Activated CD8-positive, alpha-beta memory T cell treated with anti-CD3 and anti-CD28 coated beads, Interleukin-2, amount 50 U/mL, for 48 hours (primary cell): ENCODE measurements at regions not wholly inside any gene's neighbourhood (a gene's known extent, or its start where the extent isn't known, plus 50 kb on each side); places are given as distances from the start of the nearest gene placed in this dataset.

Experiments
- DNase-seq: peaks from one replicate; pipeline ENCODE4 v3.0.0-alpha.2; 2020

GRCh38 chr15:46450112-46450809 is 815.4 kb downstream of the SQOR start:
- no peak for DNase-seq

GRCh38 chr15:46450810-46451182 is 816.0 kb downstream of the SQOR start:
- no peak for DNase-seq

GRCh38 chr15:46452297-46452820 is 817.5 kb downstream of the SQOR start:
- DNase-seq, result no peak

GRCh38 chr15:46456456-46456855 is 821.6 kb downstream of the SQOR start:
- DNase-seq, result no peak

GRCh38 chr15:46460431-46461094 is 825.7 kb downstream of the SQOR start:
- no peak for DNase-seq

- DNase-seq, result no peak
Measured at GRCh38 chr15:46461416-46461815, 826.6 kb downstream of the SQOR start.

GRCh38 chr15:46467041-46467440 is 832.2 kb downstream of the SQOR start:
- DNase-seq, result no peak

GRCh38 chr15:46471096-46471495 is 836.3 kb downstream of the SQOR start:
- no peak for DNase-seq

- no peak for DNase-seq
Measured at GRCh38 chr15:46489276-46489675, 854.4 kb downstream of the SQOR start.

GRCh38 chr15:46496491-46497115 is 861.8 kb downstream of the SQOR start:
- DNase-seq, result no peak

GRCh38 chr15:46502667-46503066 is 867.8 kb downstream of the SQOR start:
- no peak for DNase-seq

GRCh38 chr15:46518381-46518780 is 883.6 kb downstream of the SQOR start:
- no peak for DNase-seq

- no peak for DNase-seq
Measured at GRCh38 chr15:46523701-46524100, 888.9 kb downstream of the SQOR start.

- no peak for DNase-seq
Measured at GRCh38 chr15:46525984-46526725, 891.3 kb downstream of the SQOR start.

- no peak for DNase-seq
Measured at GRCh38 chr15:46526726-46527110, 891.9 kb downstream of the SQOR start.

- no peak for DNase-seq
Measured at GRCh38 chr15:46543626-46544025, 908.8 kb downstream of the SQOR start.

- DNase-seq, result no peak
Measured at GRCh38 chr15:46548989-46549388, 914.2 kb downstream of the SQOR start.

GRCh38 chr15:46552316-46552715 is 917.5 kb downstream of the SQOR start:
- no peak for DNase-seq

- no peak for DNase-seq
Measured at GRCh38 chr15:46555547-46555946, 920.7 kb downstream of the SQOR start.

- DNase-seq, result no peak
Measured at GRCh38 chr15:46556010-46556409, 921.2 kb downstream of the SQOR start.

GRCh38 chr15:46556559-46557379 is 921.9 kb downstream of the SQOR start:
- DNase-seq, result no peak

GRCh38 chr15:46567968-46568367 is 933.1 kb downstream of the SQOR start:
- no peak for DNase-seq
